Fibroblast of pulmonary artery (primary cell): ENCODE measurements at regions not wholly inside any gene's neighbourhood (a gene's known extent, or its start where the extent isn't known, plus 50 kb on each side); places are given as distances from the start of the nearest gene placed in this dataset.

Source experiments
- DNase-seq: peaks from one replicate; pipeline ENCODE4 v3.0.0-alpha.2; 2010; ENCODE audit warnings: low read depth
- H3K4me3 ChIP-seq: replicated peaks from 2 replicates; pipeline ENCODE4 v1.5.1; 2011; ENCODE audit warnings: low read depth, mild to moderate bottlenecking, control low read depth, low read length, moderate library complexity
- CTCF ChIP-seq: IDR thresholded peaks from 2 replicates; pipeline ENCODE4 v1.5.1; 2011; ENCODE audit warnings: mild to moderate bottlenecking, control low read depth, low read length, inconsistent platforms; ENCODE audit errors: missing control alignments

DNA sequence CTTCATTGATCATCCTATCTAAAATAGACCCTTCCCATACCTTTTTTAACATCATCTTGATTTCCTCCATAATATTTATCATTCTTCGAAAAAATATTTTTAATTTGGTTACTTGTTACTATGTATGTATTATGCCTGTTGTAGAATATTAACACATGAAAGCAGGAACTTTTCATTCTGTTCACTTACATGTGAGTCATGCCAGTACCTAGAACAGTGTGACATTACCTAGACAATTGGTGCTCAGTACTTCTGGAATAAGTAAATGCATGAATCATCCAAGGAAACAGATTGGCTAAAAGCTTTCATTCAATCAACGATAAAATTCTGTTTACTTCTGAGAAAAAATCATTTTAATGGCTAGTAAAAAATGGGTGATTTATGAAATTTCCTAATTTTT is 76.4 kb downstream of the CXXC4 start:
- DNase-seq: no peak
- H3K4me3 ChIP-seq: no peak overlapping the region
- TF ChIP-seq CTCF: no peak

DNA sequence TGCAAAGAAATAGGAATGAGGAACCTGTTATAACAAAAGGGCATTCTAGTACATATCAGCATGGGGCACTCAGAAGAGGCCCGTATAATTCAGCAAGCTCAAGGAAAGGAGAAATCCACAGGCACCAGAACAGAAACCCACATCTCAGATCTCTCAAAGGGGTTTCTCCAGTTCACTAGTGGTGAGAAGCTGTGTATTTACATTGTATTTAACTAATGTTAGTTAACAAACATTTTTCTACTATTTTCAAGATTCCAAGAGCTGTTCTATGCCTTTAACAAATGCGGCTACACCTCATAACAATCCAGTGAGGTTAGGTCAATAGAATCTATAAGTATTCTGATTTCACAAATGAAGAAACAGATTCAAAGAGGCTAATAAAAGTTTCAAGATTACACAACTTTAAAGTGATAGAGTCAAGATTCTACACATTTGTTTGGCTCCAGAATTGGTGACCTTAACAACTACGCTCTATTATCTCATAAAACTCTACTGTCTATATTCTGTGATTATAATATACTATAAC is 77.3 kb downstream of the CXXC4 start:
- H3K4me3 ChIP-seq: no peak overlapping the region
- TF ChIP-seq CTCF: no peak
- no peak for DNase-seq

- no peak for DNase-seq
- TF ChIP-seq CTCF: no peak
- H3K4me3 ChIP-seq: no peak overlapping the region
These were observed 77.9 kb downstream of the CXXC4 start for GRCh38 chr4:104416725-104417356.

DNA sequence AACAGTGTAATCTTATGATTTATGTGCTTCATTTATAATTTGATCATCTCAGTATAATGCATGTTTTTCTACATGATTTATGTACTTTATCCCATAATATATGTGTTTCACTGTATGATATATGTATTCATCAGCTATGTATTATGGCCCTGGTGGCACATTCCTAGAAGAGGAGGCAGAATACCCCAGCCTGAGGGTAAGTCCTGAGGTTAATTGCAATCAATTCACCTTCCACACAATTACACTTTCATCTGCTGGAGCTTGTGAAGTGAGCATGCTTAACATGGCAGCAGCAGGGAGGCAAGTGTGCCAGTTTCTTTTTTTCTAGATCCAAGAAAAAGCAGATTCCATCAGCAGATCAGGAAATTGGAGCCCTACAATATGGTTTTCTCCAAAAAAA is 81.2 kb downstream of the CXXC4 start:
- TF ChIP-seq CTCF: no peak
- no peak for DNase-seq
- H3K4me3 ChIP-seq: no peak overlapping the region

DNA sequence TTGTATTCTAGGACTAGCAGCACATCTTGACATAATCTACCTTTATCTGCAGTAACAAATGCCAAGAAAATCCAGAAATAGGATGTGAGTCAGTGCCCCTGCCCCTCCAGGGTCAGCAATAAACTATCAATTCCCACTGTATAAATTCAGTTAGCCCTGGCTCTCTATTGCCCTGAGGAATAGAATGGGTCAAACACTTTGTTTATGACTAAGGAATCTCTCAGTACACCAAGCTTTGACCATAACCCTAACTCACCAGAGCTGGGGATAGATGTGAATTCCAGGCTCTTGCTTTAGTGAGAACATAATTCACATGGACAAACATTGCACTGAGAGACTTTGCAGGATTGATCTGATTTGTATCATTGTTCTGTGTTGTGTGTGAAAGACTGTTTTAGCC is 82.3 kb downstream of the CXXC4 start:
- no peak for DNase-seq
- no peak for TF ChIP-seq CTCF
- H3K4me3 ChIP-seq: no peak overlapping the region

DNA sequence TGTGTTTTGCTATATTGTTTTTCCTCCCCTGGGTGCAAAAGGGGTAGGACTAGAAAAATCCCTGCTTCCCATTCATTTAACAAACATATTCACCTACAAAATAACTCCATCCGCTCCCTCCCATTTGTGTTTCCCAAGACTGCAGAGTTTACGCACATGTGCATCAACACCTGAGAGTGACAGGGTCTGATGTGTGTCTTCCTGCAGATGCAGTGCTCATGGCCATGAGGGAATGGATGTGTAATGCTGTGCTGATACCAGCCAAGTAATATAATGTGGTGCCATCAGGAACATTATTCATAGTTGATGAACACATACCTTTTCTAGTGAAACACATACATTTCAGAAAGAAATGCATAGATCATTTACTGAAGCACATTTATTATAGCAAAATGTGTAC is 83.2 kb downstream of the CXXC4 start:
- TF ChIP-seq CTCF: no peak
- no peak for DNase-seq
- no peak overlapping the region for H3K4me3 ChIP-seq

- DNase-seq: no peak
- no peak for TF ChIP-seq CTCF
- H3K4me3 ChIP-seq: no peak overlapping the region
These were observed 85.8 kb downstream of the CXXC4 start for GRCh38 chr4:104408878-104409277.
